Stimulated activated CD8-positive, alpha-beta memory T cell treated with anti-CD3 and anti-CD28 coated beads, Interleukin-2, amount 100 ng/mL, for 1 hour (primary cell): ENCODE measurements at regions not wholly inside any gene's neighbourhood (a gene's known extent, or its start where the extent isn't known, plus 50 kb on each side); places are given as distances from the start of the nearest gene placed in this dataset.

Experiments used
- DNase-seq, 2 donors: peaks; one replicate each; pipeline ENCODE4 v3.0.0-alpha.2; 2020; ENCODE audit warnings: low read depth in 2 of 2

- no peak for DNase-seq
Observed at GRCh38 chr13:103805771-103806170, 739.6 kb upstream of the SLC10A2 start.

- DNase-seq: no peak
Observed at GRCh38 chr13:103803349-103803748, 737.1 kb upstream of the SLC10A2 start.

- DNase-seq: no peak
Observed at GRCh38 chr13:103799028-103799427, 732.8 kb upstream of the SLC10A2 start.

- no peak for DNase-seq
Observed at GRCh38 chr13:103795892-103796478, 729.8 kb upstream of the SLC10A2 start.

GRCh38 chr13:103794526-103794925, 728.3 kb upstream of the SLC10A2 start:
- DNase-seq: no peak

GRCh38 chr13:103788061-103788652, 721.9 kb upstream of the SLC10A2 start:
- no peak for DNase-seq

- no peak for DNase-seq
Observed at GRCh38 chr13:103772576-103772975, 706.4 kb upstream of the SLC10A2 start.

- DNase-seq: no peak
Observed at GRCh38 chr13:103762523-103762922, 696.3 kb upstream of the SLC10A2 start.

- DNase-seq: no peak
Observed at GRCh38 chr13:103759361-103759760, 693.1 kb upstream of the SLC10A2 start.

GRCh38 chr13:103758222-103758621, 692.0 kb upstream of the SLC10A2 start:
- no peak for DNase-seq

GRCh38 chr13:103757361-103757760, 691.1 kb upstream of the SLC10A2 start:
- no peak for DNase-seq

- no peak for DNase-seq
Observed at GRCh38 chr13:103754783-103755182, 688.6 kb upstream of the SLC10A2 start.

GRCh38 chr13:103734837-103735236, 668.6 kb upstream of the SLC10A2 start:
- DNase-seq: no peak

- DNase-seq: no peak
Observed at GRCh38 chr13:103731959-103732358, 665.7 kb upstream of the SLC10A2 start.

- DNase-seq: no peak
Observed at GRCh38 chr13:103730407-103730806, 664.2 kb upstream of the SLC10A2 start.

- DNase-seq: no peak
Observed at GRCh38 chr13:103726808-103727207, 660.6 kb upstream of the SLC10A2 start.

- DNase-seq: no peak
Observed at GRCh38 chr13:103716718-103717117, 650.5 kb upstream of the SLC10A2 start.

GRCh38 chr13:103715335-103715734, 649.1 kb upstream of the SLC10A2 start:
- no peak for DNase-seq

GRCh38 chr13:103703246-103703645, 637.0 kb upstream of the SLC10A2 start:
- no peak for DNase-seq

- no peak for DNase-seq
Observed at GRCh38 chr13:103698000-103698399, 631.8 kb upstream of the SLC10A2 start.

- no peak for DNase-seq
Observed at GRCh38 chr13:103695320-103695719, 629.1 kb upstream of the SLC10A2 start.

- no peak for DNase-seq
Observed at GRCh38 chr13:103694471-103694870, 628.3 kb upstream of the SLC10A2 start.

GRCh38 chr13:103694033-103694432, 627.8 kb upstream of the SLC10A2 start:
- DNase-seq: no peak

- DNase-seq: no peak
Observed at GRCh38 chr13:103692442-103692841, 626.2 kb upstream of the SLC10A2 start.
